ENCODE measurements at regions not wholly inside any gene's neighbourhood (a gene's known extent, or its start where the extent isn't known, plus 50 kb on each side); places are given as distances from the start of the nearest gene placed in this dataset.

GRCh38 chr6:100216760-100217159 lies 222.7 kb upstream of the MCHR2 start:
- TF ChIP-seq CTCF (IDR thresholded peaks at IDR 0.05 in 4 of 5, conservative IDR thresholded peaks at IDR 0.05 in 1 of 5) (no peak), POLR2A (IDR thresholded peaks at IDR 0.05) (no peak)
